Right lobe of liver (tissue), 6 donors: ENCODE measurements at regions not wholly inside any gene's neighbourhood (a gene's known extent, or its start where the extent isn't known, plus 50 kb on each side); places are given as distances from the start of the nearest gene placed in this dataset.

Experiments used
- ATAC-seq, 4 donors: fragments of 200-7000 bp; cut with Tn5 transposase; one replicate each; pipeline ENCODE4 v1.9.1; 2020; ENCODE audit warnings: mild to moderate bottlenecking in 4 of 4, moderate library complexity in 4 of 4
- DNase-seq, 3 donors: peaks; one replicate each; pipeline ENCODE4 v3.0.0-alpha.2; 2020
- H3K27ac ChIP-seq, 3 donors: fragments of 200-600 bp; one replicate each; pipeline ENCODE4 v1.8.0; 2022
- H3K27me3 ChIP-seq, 2 donors: fragments of 200-600 bp; one replicate each; pipeline ENCODE4 v1.8.0; 2022
- H3K36me3 ChIP-seq, 4 donors: fragments of 200-600 bp; sonication (generic) in 1 of 4; one replicate each; pipeline versions ENCODE4 v1.5.1 to v1.8.0; 2017 to 2022; ENCODE audit warnings: control low read depth in 1 of 4
- H3K4me1 ChIP-seq, 4 donors: fragments of 200-600 bp; sonication (generic) in 1 of 4; one replicate each; pipeline versions ENCODE4 v1.5.1 to v1.8.0; 2017 to 2022; ENCODE audit warnings: control low read depth in 1 of 4
- H3K4me3 ChIP-seq, 3 donors: fragments of 200-600 bp; one replicate each; pipeline ENCODE4 v1.8.0; 2022
- H3K9me3 ChIP-seq, 4 donors: fragments of 200-600 bp; sonication (generic) in 1 of 4; one replicate each; pipeline versions ENCODE4 v1.5.1 to v1.8.0; 2017 to 2022; ENCODE audit warnings: control low read depth in 1 of 4
- POLR2A ChIP-seq: fragments of 450-650 bp; IDR thresholded peaks from one replicate; pipeline ENCODE4 v1.6.1; 2017; ENCODE audit warnings: antibody characterized with exemption, mild to moderate bottlenecking
- WGBS: methylation state at CpG from one replicate; pipeline ENCODE4 v1.1.6; 2018; ENCODE audit warnings: low coverage, low lambda C conversion rate; ENCODE audit not compliant: insufficient coverage; ENCODE audit errors: missing lambda C conversion rate; 5-methylcytosine and 5-hydroxymethylcytosine counted together
- intact Hi-C, 2 donors: fragments of 100-400 bp; cut with DNase I; formaldehyde crosslinking; loops; one replicate each; pipeline versions ENCODE4 v1.11.2 to v1.14.1; 2022
- TF ChIP-seq, protein P1 (sequence below), 4 donors: fragments of 200-600 bp in 3 of 4; fragments of 450-650 bp in 1 of 4; IDR thresholded peaks; one replicate each; pipeline versions ENCODE4 v1.5.1 to v1.8.0; 2016 to 2022; ENCODE audit warnings: antibody characterized with exemption in 4 of 4, mild to moderate bottlenecking in 2 of 4
- donor health status: DM: no; HTN: yes; CAD: no.
- donor health status: DM: no; HTN: no; CAD: no.
- donor health status: DM: no; HTN: no; CAD: no.
- donor health status: DM: no; HTN: yes; CAD: no.
- donor health status: DM: no; HTN: yes; CAD: no.

DNA sequence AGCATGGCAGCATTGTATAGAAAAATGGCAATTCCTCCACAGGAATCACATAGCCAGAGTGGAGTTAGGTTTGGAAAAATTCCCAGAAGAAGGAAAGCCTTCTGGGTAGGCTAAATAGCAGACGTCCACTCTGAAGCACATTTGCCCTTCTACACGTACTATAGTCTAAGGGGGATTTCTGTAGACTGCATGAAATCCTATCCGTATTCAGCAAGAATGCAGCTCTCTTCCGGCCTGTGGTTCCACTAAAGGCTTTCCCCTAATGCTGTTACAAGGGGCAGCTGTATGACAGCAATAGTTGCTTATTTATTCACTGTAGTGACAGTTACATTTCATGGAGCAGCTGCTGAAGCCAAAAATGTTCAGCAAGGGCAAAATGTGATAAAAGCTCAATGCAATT is 263.6 kb downstream of the RWDD3 start:
- no peak for DNase-seq
- WGBS: 85% methylated on average over 4 of the region's 4 CpGs
- no peak for ATAC-seq

DNA sequence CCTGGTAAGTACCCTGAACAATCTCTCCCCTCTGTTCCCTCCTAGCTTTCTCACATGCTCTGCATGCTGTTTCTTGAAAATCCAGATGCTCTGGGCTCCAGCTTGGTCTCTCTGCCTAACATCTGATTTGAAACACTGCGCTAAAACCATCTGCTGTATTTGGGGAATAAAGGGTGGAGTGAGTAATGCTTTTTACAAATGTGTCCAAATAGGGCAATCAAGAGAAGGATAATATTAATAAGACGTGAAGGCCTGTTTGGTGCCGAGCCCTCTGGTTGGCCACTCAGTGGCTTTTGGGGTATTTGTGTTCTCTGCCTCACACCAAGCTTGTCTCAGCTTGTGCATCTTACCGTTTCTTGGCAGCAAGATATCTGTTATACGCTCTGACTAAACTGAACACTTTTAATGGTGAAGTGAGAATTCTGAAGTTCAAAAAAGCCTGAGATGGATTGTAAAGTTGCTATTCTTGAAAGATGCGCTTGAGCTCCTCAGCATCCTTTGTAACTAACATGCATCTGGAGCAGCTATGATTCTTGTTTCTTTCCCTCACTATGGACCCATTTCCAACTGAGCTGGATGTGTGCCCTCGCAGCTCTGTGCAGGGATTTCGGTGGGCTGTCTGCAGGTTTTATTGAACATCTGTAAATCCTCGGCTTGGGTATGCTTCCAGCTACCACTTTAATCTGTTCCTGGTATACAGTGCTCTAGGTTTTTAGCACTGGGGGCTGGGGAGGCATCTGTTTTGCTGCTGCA is 269.4 kb downstream of the RWDD3 start:
- no peaks in the 10 kb centered on the region for H3K27me3 ChIP-seq
- WGBS: 67% methylated on average over 8 of the region's 9 CpGs
- H3K4me3 ChIP-seq: no peak overlapping the region
- TF ChIP-seq, protein P1, sequence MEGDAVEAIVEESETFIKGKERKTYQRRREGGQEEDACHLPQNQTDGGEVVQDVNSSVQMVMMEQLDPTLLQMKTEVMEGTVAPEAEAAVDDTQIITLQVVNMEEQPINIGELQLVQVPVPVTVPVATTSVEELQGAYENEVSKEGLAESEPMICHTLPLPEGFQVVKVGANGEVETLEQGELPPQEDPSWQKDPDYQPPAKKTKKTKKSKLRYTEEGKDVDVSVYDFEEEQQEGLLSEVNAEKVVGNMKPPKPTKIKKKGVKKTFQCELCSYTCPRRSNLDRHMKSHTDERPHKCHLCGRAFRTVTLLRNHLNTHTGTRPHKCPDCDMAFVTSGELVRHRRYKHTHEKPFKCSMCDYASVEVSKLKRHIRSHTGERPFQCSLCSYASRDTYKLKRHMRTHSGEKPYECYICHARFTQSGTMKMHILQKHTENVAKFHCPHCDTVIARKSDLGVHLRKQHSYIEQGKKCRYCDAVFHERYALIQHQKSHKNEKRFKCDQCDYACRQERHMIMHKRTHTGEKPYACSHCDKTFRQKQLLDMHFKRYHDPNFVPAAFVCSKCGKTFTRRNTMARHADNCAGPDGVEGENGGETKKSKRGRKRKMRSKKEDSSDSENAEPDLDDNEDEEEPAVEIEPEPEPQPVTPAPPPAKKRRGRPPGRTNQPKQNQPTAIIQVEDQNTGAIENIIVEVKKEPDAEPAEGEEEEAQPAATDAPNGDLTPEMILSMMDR (IDR thresholded peaks at IDR 0.05): no peak
- no peak for TF ChIP-seq POLR2A
- H3K27ac ChIP-seq: no peak overlapping the region
- intact Hi-C loops: no loop called here
- ATAC-seq (no peak), DNase-seq (no peak)
- H3K36me3 ChIP-seq: no peaks in the 10 kb centered on the region
- no peaks in the 10 kb centered on the region for H3K9me3 ChIP-seq
- no peaks in the 10 kb centered on the region for H3K4me1 ChIP-seq

More for the DNA sequence above, 263.6 kb downstream of the RWDD3 start:
- Histone ChIP-seq H3K27me3 (no peaks in the 10 kb centered on the region), H3K36me3 (no peaks in the 10 kb centered on the region), H3K4me3 (no peak overlapping the region), H3K27ac (no peak overlapping the region), H3K9me3 (no peaks in the 10 kb centered on the region), H3K4me1 (no peaks in the 10 kb centered on the region)
- intact Hi-C loops: no loop called here
- TF ChIP-seq, protein P1 (IDR thresholded peaks at IDR 0.05): no peak
- TF ChIP-seq POLR2A: no peak

DNA sequence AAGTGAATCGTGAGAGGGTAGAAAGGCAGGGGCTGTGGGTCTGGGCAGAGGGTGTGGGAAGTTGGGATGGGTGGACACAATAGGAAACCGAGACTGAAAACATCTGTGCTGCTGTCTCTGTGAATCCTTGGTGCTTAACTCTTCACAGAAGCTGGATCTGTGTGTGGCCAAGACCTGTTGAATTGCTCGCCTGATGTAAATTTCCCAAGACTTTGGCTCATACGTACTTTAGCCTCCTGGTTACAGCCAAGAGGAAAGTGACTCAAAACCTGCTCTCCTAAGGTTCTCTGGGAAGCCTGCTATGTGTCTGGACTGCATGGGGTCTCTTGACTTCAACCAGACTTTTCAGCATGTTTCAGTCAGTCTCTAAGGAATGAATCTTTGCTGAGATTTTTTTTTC is 270.3 kb downstream of the RWDD3 start:
- WGBS: 55% methylated on average over 4 of the region's 4 CpGs
- H3K4me1 ChIP-seq: no peaks in the 10 kb centered on the region
- no peaks in the 10 kb centered on the region for H3K27me3 ChIP-seq
- no peaks in the 10 kb centered on the region for H3K9me3 ChIP-seq
- TF ChIP-seq, protein P1 (IDR thresholded peaks at IDR 0.05): no peak
- no peak for TF ChIP-seq POLR2A
- H3K36me3 ChIP-seq: no peaks in the 10 kb centered on the region
- ATAC-seq: no peak
- DNase-seq: no peak
- H3K4me3 ChIP-seq: no peak overlapping the region
- intact Hi-C loops: no loop called here
- H3K27ac ChIP-seq: no peak overlapping the region

DNA sequence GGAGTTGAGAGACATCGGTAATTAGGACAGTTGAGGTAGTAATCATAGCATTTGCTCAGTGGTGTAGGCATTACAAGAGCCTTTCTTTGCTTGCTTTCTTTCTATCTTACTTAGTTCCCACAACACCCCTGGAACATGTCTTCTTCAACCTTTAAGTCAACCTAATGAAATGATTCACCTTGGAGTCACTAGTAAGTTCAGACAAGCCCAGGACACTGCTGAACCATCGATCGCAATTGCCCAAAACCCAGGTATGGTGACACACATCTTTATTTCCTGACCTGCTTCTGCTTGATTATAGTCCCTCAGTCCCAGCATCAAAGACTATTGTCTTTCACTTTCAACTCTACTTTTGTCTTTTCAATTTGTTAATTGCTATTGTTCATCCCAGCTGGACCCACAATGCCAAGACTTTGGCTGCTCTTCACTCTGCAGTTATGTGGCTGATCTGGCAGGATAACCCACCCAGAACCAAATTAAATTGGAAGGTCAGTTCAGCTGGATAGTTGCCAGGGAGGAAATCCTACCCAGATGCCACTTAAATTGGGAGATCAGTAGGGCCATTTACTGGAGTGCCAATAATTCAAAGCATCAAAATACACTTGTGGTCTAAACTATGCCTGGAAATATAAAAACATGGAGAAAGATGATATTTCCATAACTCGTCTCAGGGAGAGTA is 272.9 kb downstream of the RWDD3 start:
- no peaks in the 10 kb centered on the region for H3K27me3 ChIP-seq
- H3K4me3 ChIP-seq: no peak overlapping the region
- intact Hi-C loops: no loop called here
- DNase-seq (no peak), ATAC-seq (no peak)
- WGBS: 82% methylated on average over 4 of the region's 4 CpGs
- no peaks in the 10 kb centered on the region for H3K4me1 ChIP-seq
- no peaks in the 10 kb centered on the region for H3K36me3 ChIP-seq
- no peaks in the 10 kb centered on the region for H3K9me3 ChIP-seq
- TF ChIP-seq POLR2A: no peak
- TF ChIP-seq, protein P1 (IDR thresholded peaks at IDR 0.05): no peak
- no peak overlapping the region for H3K27ac ChIP-seq
